Medulla oblongata (tissue), 1 donor: ENCODE measurements at regions not wholly inside any gene's neighbourhood (a gene's known extent, or its start where the extent isn't known, plus 50 kb on each side); places are given as distances from the start of the nearest gene placed in this dataset.

Experiments used
- DNase-seq: peaks from one replicate; pipeline ENCODE4 v3.0.0-alpha.2; 2015; ENCODE audit errors: extremely low spot score

- no peak for DNase-seq
These were observed 1591.4 kb downstream of the PLA2G4A start for GRCh38 chr1:188420177-188420576.

DNA sequence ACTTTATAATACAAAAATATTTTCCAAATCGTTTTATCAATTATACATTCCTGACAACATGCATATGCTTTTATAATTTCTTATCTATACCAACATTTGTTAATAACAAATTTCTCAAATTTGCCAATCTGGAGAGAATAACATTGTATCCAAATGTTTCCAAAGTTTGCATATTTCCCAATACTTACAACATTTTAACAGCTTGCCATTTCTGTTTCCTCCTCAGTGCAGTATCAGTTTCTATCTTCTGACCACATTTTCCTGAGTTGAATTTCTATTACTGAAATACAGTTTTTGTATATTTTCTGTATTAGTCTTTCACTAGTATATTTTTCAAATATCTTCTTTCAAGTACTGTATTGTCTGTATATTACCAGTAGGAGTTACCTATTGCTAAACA is 1594.3 kb downstream of the PLA2G4A start:
- no peak for DNase-seq

GRCh38 chr1:188424176-188424575 is 1595.4 kb downstream of the PLA2G4A start:
- DNase-seq = no peak

DNA sequence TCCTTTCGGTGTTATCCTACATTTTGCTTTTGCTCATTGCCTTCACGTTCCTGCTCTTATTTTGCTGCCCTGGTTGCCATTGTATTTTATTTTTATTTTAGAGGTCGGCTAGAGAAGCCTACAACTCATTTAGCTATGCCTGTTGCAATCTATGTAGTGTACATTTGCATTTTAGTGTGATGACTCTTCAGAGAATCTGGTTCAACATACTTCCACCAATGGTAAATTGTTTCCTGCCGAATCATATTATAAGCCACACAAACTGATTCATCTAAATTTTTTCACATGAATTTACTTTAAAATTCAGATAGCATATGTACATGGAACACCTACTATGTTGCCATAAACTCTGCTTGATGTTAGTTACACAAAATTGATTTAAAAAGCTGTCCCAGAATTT is 1596.9 kb downstream of the PLA2G4A start:
- no peak for DNase-seq

DNA sequence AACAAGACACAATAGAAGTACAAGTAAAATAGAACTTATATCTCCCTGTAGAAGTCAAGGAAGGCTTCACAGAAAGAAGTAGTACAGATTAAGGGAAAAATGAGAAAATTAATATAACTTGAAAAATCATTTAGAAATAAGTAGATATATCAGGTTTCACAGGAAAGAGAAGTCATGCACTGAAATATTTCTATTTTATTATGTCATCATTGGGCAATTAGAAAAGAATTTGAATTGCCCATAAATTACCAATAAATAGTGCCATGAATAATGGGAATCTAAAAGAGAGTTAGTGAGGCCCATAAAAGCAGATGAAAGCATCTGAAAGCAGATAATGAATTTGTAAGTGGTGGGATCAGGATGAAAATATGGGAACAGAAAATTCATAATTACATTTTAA is 1597.8 kb downstream of the PLA2G4A start:
- DNase-seq = no peak

DNA sequence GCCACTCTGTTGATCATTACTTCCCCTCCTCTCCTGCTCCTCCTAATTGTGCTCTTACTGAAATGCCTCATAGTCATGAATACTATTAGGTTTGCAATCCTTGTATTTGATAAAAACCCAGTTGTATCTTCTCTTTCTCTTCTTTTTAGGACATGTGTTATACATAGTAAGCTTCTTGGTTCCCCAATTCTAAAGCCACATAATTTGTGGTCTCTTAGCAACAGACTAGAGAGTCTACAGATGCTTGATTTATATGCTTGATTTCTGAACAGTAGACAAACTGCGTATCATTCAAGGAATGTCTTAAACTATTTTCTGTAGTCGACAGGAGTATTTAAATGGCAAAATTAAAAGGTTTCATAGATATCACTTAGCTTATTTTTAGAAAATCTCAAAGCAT is 1598.9 kb downstream of the PLA2G4A start:
- DNase-seq = no peak

GRCh38 chr1:188429386-188429785 is 1600.6 kb downstream of the PLA2G4A start:
- no peak for DNase-seq

DNA sequence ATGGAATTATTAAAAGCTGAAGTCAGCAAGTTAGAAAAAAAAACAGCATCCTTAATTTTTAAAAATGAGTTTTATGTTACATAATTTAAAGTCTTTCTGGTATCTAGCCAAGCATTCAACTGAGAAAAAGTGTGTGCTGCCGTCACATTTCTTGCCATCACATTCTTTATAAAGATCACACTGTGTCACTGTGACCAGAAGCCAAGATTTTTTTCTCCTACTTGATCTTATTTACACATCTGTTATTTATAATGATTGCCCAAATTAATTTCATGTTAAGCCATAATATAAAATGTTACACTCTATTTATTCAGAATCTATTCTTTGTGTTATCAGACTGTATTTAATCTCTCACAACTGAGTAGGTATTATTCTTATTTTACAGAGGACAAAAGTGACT is 1603.7 kb downstream of the PLA2G4A start:
- DNase-seq = no peak

DNA sequence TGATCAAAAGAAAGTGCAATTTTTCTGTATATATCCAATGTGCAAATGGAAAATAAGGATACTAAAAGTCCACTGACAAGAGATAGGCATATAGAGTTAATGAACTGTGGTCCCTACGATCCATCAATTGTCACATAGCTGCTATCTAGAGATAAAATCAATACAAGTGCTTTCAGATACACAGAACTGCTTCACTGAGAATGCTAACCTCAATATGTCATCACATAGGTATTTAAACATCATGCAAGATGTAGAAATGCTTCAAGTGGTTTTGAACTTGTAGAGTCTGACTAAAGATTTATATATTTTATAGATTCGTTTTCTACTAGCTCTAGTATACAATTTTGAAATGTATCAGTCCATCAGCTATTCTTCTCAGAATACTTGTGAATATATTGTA is 1604.7 kb downstream of the PLA2G4A start:
- no peak for DNase-seq

- DNase-seq = no peak
These were observed 1615.8 kb downstream of the PLA2G4A start for GRCh38 chr1:188444526-188444925.

DNA sequence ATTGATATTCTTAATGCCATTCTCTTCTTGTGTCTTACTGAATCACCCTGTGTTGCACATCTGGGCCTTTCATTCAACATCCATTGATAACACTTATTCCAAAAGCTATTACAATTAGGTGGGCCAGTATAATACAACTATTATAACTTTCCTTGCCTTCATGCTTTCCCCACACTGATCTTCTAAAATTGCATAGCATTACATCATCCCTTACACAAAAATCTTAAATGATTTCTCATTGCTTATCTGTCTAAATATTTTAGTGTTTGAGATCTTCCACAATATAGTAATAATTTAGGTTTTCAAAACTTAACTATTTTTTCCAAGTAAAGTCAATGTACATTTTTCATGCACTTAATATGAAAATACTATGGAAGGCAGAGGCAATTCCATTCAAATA is 1634.1 kb downstream of the PLA2G4A start:
- no peak for DNase-seq

- no peak for DNase-seq
These were observed 1635.2 kb downstream of the PLA2G4A start for GRCh38 chr1:188463919-188464318.

DNA sequence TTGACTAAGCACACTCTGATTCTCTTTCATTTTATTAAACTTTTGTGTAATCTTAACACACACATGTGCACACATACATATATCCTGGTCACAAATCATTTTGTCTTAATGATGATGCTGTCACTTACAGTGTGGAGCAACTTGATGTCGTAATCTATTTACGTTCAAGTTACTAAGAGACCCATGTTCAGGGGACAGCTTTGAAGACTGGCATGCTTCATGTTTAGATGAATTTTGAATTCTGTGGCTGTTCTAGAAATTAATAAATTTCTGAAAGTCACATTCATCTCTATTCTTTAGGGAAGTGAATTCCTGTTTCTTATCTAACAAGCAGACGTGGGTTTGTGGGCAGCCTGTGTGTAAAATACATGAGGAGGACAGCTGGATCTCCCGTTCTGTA is 1637.8 kb downstream of the PLA2G4A start:
- DNase-seq = no peak

DNA sequence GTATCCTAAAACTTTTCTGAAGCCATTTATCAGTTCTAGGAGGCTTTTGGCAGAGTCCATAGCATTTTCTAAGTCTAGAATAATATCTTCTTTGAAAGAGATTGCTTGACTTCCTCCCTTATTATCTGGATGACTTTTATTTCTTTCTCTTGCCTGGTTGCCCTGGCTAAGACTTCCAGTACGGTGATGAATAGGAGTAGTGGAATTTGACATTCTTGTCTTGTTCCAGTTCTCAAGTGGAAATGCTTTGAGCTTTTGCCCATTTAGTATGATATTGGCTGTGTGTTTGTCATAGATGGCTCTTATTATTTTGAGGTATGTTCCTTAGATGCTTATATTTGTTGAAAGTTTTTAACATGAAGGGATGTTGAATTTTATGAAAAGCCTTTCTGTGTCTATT is 1647.9 kb downstream of the PLA2G4A start:
- DNase-seq = no peak

GRCh38 chr1:188489336-188490112 is 1660.8 kb downstream of the PLA2G4A start:
- no peak for DNase-seq

- no peak for DNase-seq
These were observed 1667.8 kb downstream of the PLA2G4A start for GRCh38 chr1:188496506-188496905.

DNA sequence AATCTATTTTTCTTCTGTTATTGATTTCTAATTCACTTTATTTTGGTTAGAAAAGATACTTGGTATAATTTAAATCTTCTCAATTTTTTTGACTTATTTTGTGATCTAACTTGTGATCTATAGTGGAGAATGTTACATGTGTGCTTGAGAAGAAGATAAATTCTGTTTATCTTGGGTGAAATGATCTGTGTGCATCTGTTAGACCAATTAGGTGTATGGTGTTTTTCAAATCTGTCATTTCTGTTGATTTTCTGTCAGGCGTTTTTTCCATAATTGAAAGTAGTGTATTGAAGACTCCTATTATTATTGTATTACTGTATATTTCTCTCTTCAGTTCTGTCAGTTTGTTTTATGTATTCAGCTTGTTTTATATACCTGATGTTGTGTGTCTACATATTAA is 1668.3 kb downstream of the PLA2G4A start:
- DNase-seq = no peak

GRCh38 chr1:188499690-188500089 is 1670.9 kb downstream of the PLA2G4A start:
- DNase-seq = no peak

DNA sequence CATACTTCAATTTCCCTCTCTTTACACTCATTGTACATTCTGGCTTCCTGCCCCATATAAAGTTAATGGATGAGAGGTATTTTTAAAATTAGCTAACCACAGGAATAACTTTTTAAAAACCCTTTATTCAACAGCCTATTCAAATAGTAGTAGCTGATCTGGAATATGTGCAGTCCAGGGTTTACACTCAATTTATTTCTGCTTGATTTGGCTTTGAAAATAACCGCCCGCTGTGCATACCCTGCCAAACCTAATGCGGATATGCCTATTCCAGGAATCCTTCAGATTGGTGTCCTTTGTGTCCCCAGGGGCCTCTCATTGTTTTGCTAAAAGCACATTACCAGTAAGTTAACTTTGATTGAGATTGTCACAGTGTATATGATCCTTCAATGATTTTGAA is 1686.2 kb downstream of the PLA2G4A start:
- DNase-seq = no peak

- no peak for DNase-seq
These were observed 1688.4 kb downstream of the PLA2G4A start for GRCh38 chr1:188517139-188517538.

- DNase-seq = no peak
These were observed 1722.4 kb downstream of the PLA2G4A start for GRCh38 chr1:188551176-188551575.

GRCh38 chr1:188557053-188557452 is 1728.3 kb downstream of the PLA2G4A start:
- DNase-seq = no peak

DNA sequence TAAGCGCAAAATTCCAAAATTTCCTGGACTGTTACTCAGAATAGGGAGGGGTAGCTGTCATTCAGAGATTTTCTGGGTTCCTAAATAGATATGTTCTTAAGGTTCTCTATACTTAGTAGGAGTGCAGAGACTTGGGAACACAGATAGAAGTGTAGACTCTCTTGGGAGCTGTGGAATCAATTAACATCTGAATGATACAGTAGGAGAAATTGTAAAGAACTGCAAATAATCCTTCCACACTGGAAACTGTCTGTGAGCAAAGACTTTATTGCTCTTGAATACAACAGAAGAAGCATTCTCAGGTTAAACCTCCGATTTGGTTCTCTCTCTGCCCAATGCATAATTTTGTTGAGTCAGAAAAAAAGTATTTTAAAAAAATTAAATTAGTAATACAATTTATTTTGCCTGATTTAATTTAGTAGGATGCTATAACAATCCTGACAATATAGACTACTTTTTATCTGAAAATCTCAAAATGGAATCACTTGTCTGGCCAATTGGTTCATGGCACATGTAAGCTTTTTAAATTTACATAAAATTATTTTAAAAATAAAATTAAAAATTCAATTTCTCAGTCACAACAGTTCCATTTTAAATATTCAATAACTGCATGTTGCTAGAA is 1754.3 kb downstream of the PLA2G4A start:
- no peak for DNase-seq

GRCh38 chr1:188584119-188584518 is 1755.4 kb downstream of the PLA2G4A start:
- no peak for DNase-seq
